IMR-90 (cell line): ENCODE measurements at regions not wholly inside any gene's neighbourhood (a gene's known extent, or its start where the extent isn't known, plus 50 kb on each side); places are given as distances from the start of the nearest gene placed in this dataset.

Source experiments
- ATAC-seq: fragments of 200-7000 bp; cut with Tn5 transposase; 2 replicates; pipeline ENCODE4 v1.9.1; 2020; ENCODE audit warnings: low read depth, mild to moderate bottlenecking, moderate library complexity
- BruUV-seq: library from RNA; stranded (reverse); fragments of 400-500 nt; replicated peaks from 2 replicates; lab custom pipeline; 2021; lab: Mats Ljungman, UMichigan
- CTCF ChIA-PET: fragments of 300-600 bp; formaldehyde crosslinking; extraction: SDS; loops from one replicate; lab custom pipeline; 2021; ENCODE audit warnings: antibody characterized with exemption; lab: Yijun Ruan, JAX
- POLR2A ChIA-PET: fragments of 300-600 bp; sonication (Branson Sonifier 250); formaldehyde crosslinking; loops from one replicate; lab custom pipeline; 2022; ENCODE audit warnings: antibody characterized with exemption; ENCODE audit not compliant: unreplicated experiment; lab: Charles Lee
- DNase-seq: peaks from one replicate; pipeline ENCODE4 v3.0.0; 2013
- H2AFZ ChIP-seq: replicated peaks from 2 replicates; pipeline ENCODE3; 2013; ENCODE audit warnings: low read length, mild to moderate bottlenecking; ENCODE audit not compliant: poor library complexity
- H2AK5ac ChIP-seq: 2 replicates; pipeline ENCODE4 v1.6.1; 2013; ENCODE audit warnings: low read depth, low read length, inconsistent platforms
- H2AK9ac ChIP-seq: replicated peaks from 2 replicates; pipeline ENCODE3; 2013; ENCODE audit warnings: mild to moderate bottlenecking, low read depth, low read length, moderate library complexity; ENCODE audit not compliant: poor library complexity
- H2BK120ac ChIP-seq: 2 replicates; pipeline ENCODE4 v1.6.1; 2013; ENCODE audit warnings: low read depth, low read length, inconsistent platforms
- H2BK15ac ChIP-seq: 3 replicates; pipeline ENCODE4 v1.6.1; 2013; ENCODE audit warnings: low read depth, low read length, inconsistent platforms
- H2BK20ac ChIP-seq: 2 replicates; pipeline ENCODE4 v1.6.1; 2013; ENCODE audit warnings: low read depth, mild to moderate bottlenecking, inconsistent platforms, low read length, moderate library complexity
- H2BK5ac ChIP-seq: 2 replicates; pipeline ENCODE4 v1.6.1; 2013; ENCODE audit warnings: mild to moderate bottlenecking, low read depth, low read length, inconsistent platforms; ENCODE audit not compliant: poor library complexity, severe bottlenecking
- H3K14ac ChIP-seq: replicated peaks from 2 replicates; pipeline ENCODE4 v1.6.1; 2013; ENCODE audit warnings: low read depth, low read length, inconsistent platforms
- H3K18ac ChIP-seq: 2 replicates; pipeline ENCODE4 v1.6.1; 2013; ENCODE audit warnings: low read depth, low read length, control low read depth
- H3K23ac ChIP-seq: 2 replicates; pipeline ENCODE4 v1.6.1; 2013; ENCODE audit warnings: low read depth, low read length, inconsistent platforms
- H3K27ac ChIP-seq: 2 replicates; pipeline ENCODE4 v1.5.1; 2013; ENCODE audit warnings: mild to moderate bottlenecking, control low read depth, low read length; ENCODE audit not compliant: insufficient read depth
- H3K27me3 ChIP-seq: 2 replicates; pipeline ENCODE4 v1.6.1; 2013; ENCODE audit warnings: low read length; ENCODE audit not compliant: control insufficient read depth, insufficient read depth
- H3K36me3 ChIP-seq: 2 replicates; pipeline ENCODE4 v1.6.1; 2013; ENCODE audit warnings: low read length, mixed read lengths; ENCODE audit not compliant: control insufficient read depth, insufficient read depth
- H3K4ac ChIP-seq: 2 replicates; pipeline ENCODE4 v1.6.1; 2013; ENCODE audit warnings: low read depth, low read length, inconsistent platforms
- H3K4me1 ChIP-seq: 2 replicates; pipeline ENCODE4 v1.6.1; 2013; ENCODE audit warnings: low read length, mixed read lengths; ENCODE audit not compliant: control insufficient read depth, insufficient read depth
- H3K4me2 ChIP-seq: 2 replicates; pipeline ENCODE4 v1.6.1; 2013; ENCODE audit warnings: low read depth, mild to moderate bottlenecking, control low read depth, low read length, moderate library complexity
- H3K4me3 ChIP-seq: 2 replicates; pipeline ENCODE4 v1.5.1; 2013; ENCODE audit warnings: low read depth, mild to moderate bottlenecking, control low read depth, low read length, moderate library complexity; ENCODE audit not compliant: insufficient read depth
- H3K56ac ChIP-seq: 2 replicates; pipeline ENCODE4 v1.6.1; 2013; ENCODE audit warnings: low read length, inconsistent platforms; ENCODE audit not compliant: insufficient read depth; ENCODE audit errors: extremely low read depth
- H3K79me1 ChIP-seq, 2 experiments: 2 replicates each; pipeline ENCODE4 v1.6.1; 2013; ENCODE audit warnings: low read length in 2 of 2, inconsistent platforms in 1 of 2, low read depth in 1 of 2
- H3K9ac ChIP-seq: 2 replicates; pipeline ENCODE4 v1.6.1; 2013; ENCODE audit warnings: low read depth, low read length, control low read depth
- H3K9me1 ChIP-seq: 2 replicates; pipeline ENCODE4 v1.6.1; 2013; ENCODE audit warnings: low read length, inconsistent platforms; ENCODE audit not compliant: insufficient read depth
- H3K9me3 ChIP-seq: 2 replicates; pipeline ENCODE4 v1.6.1; 2013; ENCODE audit warnings: low read length; ENCODE audit not compliant: control insufficient read depth, insufficient read depth
- H4K20me1 ChIP-seq: 2 replicates; pipeline ENCODE4 v1.6.1; 2013; ENCODE audit warnings: low read length, inconsistent platforms; ENCODE audit not compliant: insufficient read depth
- H4K5ac ChIP-seq: 2 replicates; pipeline ENCODE4 v1.6.1; 2013; ENCODE audit warnings: mild to moderate bottlenecking, low read depth, low read length, control low read depth
- H4K8ac ChIP-seq, 2 experiments: 2 replicates each; pipeline ENCODE4 v1.6.1; 2013; ENCODE audit warnings: low read depth in 2 of 2, low read length in 2 of 2, control low read depth in 1 of 2, inconsistent platforms in 1 of 2
- H4K91ac ChIP-seq: 2 replicates; pipeline ENCODE4 v1.6.1; 2013; ENCODE audit warnings: low read depth, low read length, inconsistent platforms; ENCODE audit not compliant: insufficient read depth
- CTCF ChIP-seq: conservative IDR thresholded peaks from 2 replicates; pipeline ENCODE4 v1.5.1; 2012; ENCODE audit warnings: mild to moderate bottlenecking, low read depth, low read length, improper control_type of control experiment
- FOS ChIP-seq: fragments of 150-350 bp; IDR thresholded peaks from 2 replicates; pipeline ENCODE4 v1.6.1; 2016; ENCODE audit warnings: low read depth, low read length
- POLR2A ChIP-seq: IDR thresholded peaks from 2 replicates; pipeline ENCODE4 v1.6.1; 2012; ENCODE audit warnings: mild to moderate bottlenecking, low read depth, low read length
- RAD21 ChIP-seq: IDR thresholded peaks from 2 replicates; pipeline ENCODE4 v1.6.1; 2012; ENCODE audit warnings: low read length, improper control_type of control experiment
- RCOR1 ChIP-seq: IDR thresholded peaks from 2 replicates; pipeline ENCODE4 v1.6.1; 2012; ENCODE audit warnings: mild to moderate bottlenecking, low read length, improper control_type of control experiment; ENCODE audit not compliant: insufficient replicate concordance
- USF2 ChIP-seq: fragments of 150-350 bp; IDR thresholded peaks from 2 replicates; pipeline ENCODE4 v1.6.1; 2017; ENCODE audit warnings: mild to moderate bottlenecking, antibody characterized with exemption, low read length, low read depth
- WGBS, 2 experiments: methylation state at CpG; one replicate each; pipeline versions ENCODE4 v1.1.5 to v1.1.7; 2013; ENCODE audit warnings: missing lambda C conversion rate in 2 of 2; ENCODE audit not compliant: insufficient read length in 1 of 2; ENCODE audit errors: extremely low coverage in 2 of 2; 5-methylcytosine and 5-hydroxymethylcytosine counted together
- dilution Hi-C: fragments of 300-500 bp; cut with HindIII; formaldehyde crosslinking; loops from one replicate; pipeline ENCODE4 v1.14.3; 2018; ENCODE audit warnings: low sequenced_read_pairs; ENCODE audit not compliant: unreplicated experiment
- in situ Hi-C: fragments of 300-500 bp; cut with MboI; formaldehyde crosslinking; loops from 3 replicates; pipeline ENCODE4 v1.14.3; 2019; ENCODE audit warnings: low sequenced_read_pairs, inconsistent platforms, mixed read lengths
- intact Hi-C: fragments of 100-400 bp; cut with micrococcal nuclease; formaldehyde crosslinking; loops from 2 replicates; pipeline ENCODE4 v1.10.0; 2022

GRCh38 chr10:128661404-128662197 lies 535.4 kb upstream of the MKI67 start:
- DNase-seq (no peak), ATAC-seq (no peak)
- no peaks in the 10 kb centered on the region; the same call in 1 of the 2 replicates for H4K20me1 ChIP-seq
- no peak overlapping the region for H3K14ac ChIP-seq
- H3K4me2 ChIP-seq = no peak overlapping the region
- no peak overlapping the region for H2BK15ac ChIP-seq
- peaks cover 33% of the 10 kb centered on the region for H3K9me3 ChIP-seq
- H3K4ac ChIP-seq = no peak overlapping the region
- ChIA-PET POLR2A (no interaction called here), CTCF (no interaction called here)
- TF ChIP-seq RCOR1 (no peak), CTCF (no peak), RAD21 (no peak), FOS (no peak), USF2 (no peak), POLR2A (no peak)
- no peak overlapping the region for H3K4me3 ChIP-seq
- WGBS, 2 experiments = 60% methylated on average over 2 of the region's 7 CpGs; no CpG with 5 or more reads in 1 of the 2 experiments
- H4K8ac ChIP-seq = no peak overlapping the region
- no peak overlapping the region for H3K56ac ChIP-seq
- no peak overlapping the region for H3K27ac ChIP-seq
- H3K23ac ChIP-seq = no peak overlapping the region
- H2BK20ac ChIP-seq = no peak overlapping the region
- H3K27me3 ChIP-seq = no peaks in the 10 kb centered on the region
- no peak overlapping the region for H3K9ac ChIP-seq
- no peaks in the 10 kb centered on the region for H3K4me1 ChIP-seq
- BruUV-seq = no TSS peak
- no peaks in the 10 kb centered on the region for H3K9me1 ChIP-seq
- intact Hi-C loops (no loop called here), in situ Hi-C loops (no loop called here), dilution Hi-C loops (no loop called here)
- no peak overlapping the region for H3K18ac ChIP-seq
- H2BK120ac ChIP-seq = no peak overlapping the region
- no peak overlapping the region for H2AFZ ChIP-seq
- H2AK9ac ChIP-seq = no peak overlapping the region
- H2BK5ac ChIP-seq = no peak overlapping the region
- H3K36me3 ChIP-seq = no peaks in the 10 kb centered on the region
- no peak overlapping the region for H4K5ac ChIP-seq
- H3K79me1 ChIP-seq = no peaks in the 10 kb centered on the region
- H4K91ac ChIP-seq = no peak overlapping the region
- H2AK5ac ChIP-seq = no peak overlapping the region
